ENCODE measurements at regions not wholly inside any gene's neighbourhood (a gene's known extent, or its start where the extent isn't known, plus 50 kb on each side); places are given as distances from the start of the nearest gene placed in this dataset.

GRCh38 chr7:51644216-51644615, 327.6 kb upstream of the COBL start:
- TF ChIP-seq POLR2A (IDR thresholded peaks at IDR 0.05; ENCODE audit: low read depth, low read length) (no peak), PAX5 (IDR thresholded peaks at IDR 0.05; ENCODE audit: insufficient read depth, low read length, severe bottlenecking) (no peak), POLR2AphosphoS5 (IDR thresholded peaks at IDR 0.05; ENCODE audit: low read depth, low read length) (no peak), SPI1 (IDR thresholded peaks at IDR 0.05; ENCODE audit: low read depth, low read length) (no peak)
